CD4-positive, alpha-beta memory T cell (primary cell): ENCODE measurements at regions not wholly inside any gene's neighbourhood (a gene's known extent, or its start where the extent isn't known, plus 50 kb on each side); places are given as distances from the start of the nearest gene placed in this dataset.
A peak's percentile ranks its signal among the peaks of the same experiment; 100 is the strongest.

Experiments used
- CTCF ChIA-PET: fragments of 350-600 bp; sonication (Branson Sonifier 250); formaldehyde crosslinking; loops from one replicate; lab custom pipeline; 2021; ENCODE audit warnings: inconsistent platforms; ENCODE audit not compliant: partially characterized antibody; lab: Charles Lee
- POLR2A ChIA-PET: fragments of 350-600 bp; sonication (Branson Sonifier 250); formaldehyde crosslinking; loops from one replicate; lab custom pipeline; 2021; ENCODE audit not compliant: partially characterized antibody; lab: Charles Lee
- DNase-seq, 5 donors: peaks; one replicate each; pipeline versions ENCODE4 v3.0.0 to v3.0.0-alpha.2; 2020 to 2022; ENCODE audit warnings: mixed read lengths in 1 of 5
- H3K27ac ChIP-seq: one replicate; pipeline ENCODE4 v1.7.0; 2013; ENCODE audit warnings: low read depth, low read length
- H3K27me3 ChIP-seq: 2 replicates; pipeline ENCODE4 v1.7.0; 2013; ENCODE audit warnings: mild to moderate bottlenecking, low read length, moderate library complexity; ENCODE audit not compliant: insufficient read depth
- H3K36me3 ChIP-seq: 2 replicates; pipeline ENCODE4 v1.7.0; 2013; ENCODE audit warnings: mild to moderate bottlenecking, low read length, moderate library complexity; ENCODE audit not compliant: insufficient read depth
- H3K4me1 ChIP-seq: 2 replicates; pipeline ENCODE4 v1.7.0; 2013; ENCODE audit warnings: mild to moderate bottlenecking, low read length, moderate library complexity; ENCODE audit not compliant: insufficient read depth
- H3K4me3 ChIP-seq, 2 donors: one replicate each; pipeline ENCODE4 v1.7.0; 2013; ENCODE audit warnings: low read length in 2 of 2, mild to moderate bottlenecking in 1 of 2
- H3K9me3 ChIP-seq, 2 donors: one replicate each; pipeline ENCODE4 v1.7.0; 2013; ENCODE audit warnings: low read length in 2 of 2, control low read depth in 1 of 2; ENCODE audit not compliant: control insufficient read depth in 1 of 2
- H3K27ac Mint-ChIP-seq, 7 donors: one replicate each; pipeline ENCODE4 v1.8.0; 2020 to 2021; ENCODE audit warnings: mixed read lengths in 7 of 7, mild to moderate bottlenecking in 6 of 7, inconsistent platforms in 3 of 7, moderate library complexity in 3 of 7
- H3K27me3 Mint-ChIP-seq, 2 donors: one replicate each; pipeline ENCODE4 v1.8.0; 2020 to 2021; ENCODE audit warnings: mixed read lengths in 2 of 2
- H3K36me3 Mint-ChIP-seq, 2 donors: one replicate each; pipeline ENCODE4 v1.8.0; 2020 to 2021; ENCODE audit warnings: mixed read lengths in 2 of 2, inconsistent platforms in 1 of 2, mild to moderate bottlenecking in 1 of 2
- H3K4me1 Mint-ChIP-seq, 4 donors: one replicate each; pipeline ENCODE4 v1.8.0; 2020 to 2021; ENCODE audit warnings: mixed read lengths in 4 of 4, mild to moderate bottlenecking in 1 of 4
- H3K4me3 Mint-ChIP-seq, 8 donors: one replicate each; pipeline ENCODE4 v1.8.0; 2020 to 2021; ENCODE audit warnings: mixed read lengths in 8 of 8, mild to moderate bottlenecking in 7 of 8, moderate library complexity in 6 of 8, inconsistent platforms in 3 of 8
- H3K9me3 Mint-ChIP-seq, 8 donors: one replicate each; pipeline ENCODE4 v1.8.0; 2020 to 2021; ENCODE audit warnings: mixed read lengths in 8 of 8, mild to moderate bottlenecking in 5 of 8, inconsistent platforms in 3 of 8, moderate library complexity in 1 of 8
- intact Hi-C: fragments of 100-400 bp; cut with micrococcal nuclease; formaldehyde crosslinking; loops from one replicate; pipeline ENCODE4 v1.15.1; 2023

DNA sequence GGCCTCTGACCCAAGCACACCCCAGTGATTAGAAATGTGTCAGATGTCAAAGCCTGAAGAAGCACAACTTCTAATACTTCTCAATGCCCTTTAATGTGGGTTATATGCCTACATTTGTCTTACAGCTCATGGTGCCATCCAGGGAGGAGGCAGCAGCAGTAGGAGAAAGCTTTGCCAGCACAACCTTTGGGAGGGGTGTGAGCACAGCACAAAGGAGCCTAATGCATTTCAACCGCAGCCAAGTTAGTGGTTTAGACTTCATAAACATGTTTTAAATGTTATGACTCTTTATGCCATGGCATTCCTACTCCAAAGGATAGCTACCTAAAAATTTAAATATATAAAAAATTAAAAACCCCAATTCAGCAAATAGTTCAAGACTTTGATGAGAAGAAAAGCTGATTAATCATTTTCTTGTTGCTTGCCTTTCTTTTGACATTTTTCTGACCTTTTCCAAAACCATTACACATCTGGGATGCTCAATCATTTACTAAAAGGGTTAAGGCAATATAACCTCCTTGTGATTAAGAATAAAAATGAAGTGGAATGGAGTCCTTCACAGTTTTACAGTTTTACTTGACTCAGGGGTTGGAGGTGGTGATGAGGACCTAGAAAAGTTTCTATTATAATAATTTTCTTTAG is 142.7 kb downstream of the DLEU7 start:
- H3K4me1 ChIP-seq, result no peaks in the 10 kb centered on the region
- Mint-ChIP-seq H3K27me3 (no peaks in the 10 kb centered on the region), H3K36me3 (no peaks in the 10 kb centered on the region), H3K27ac (no peak overlapping the region), H3K4me1 (no peaks in the 10 kb centered on the region), H3K9me3 (no peaks in the 10 kb centered on the region), H3K4me3 (no peak overlapping the region)
- POLR2A ChIA-PET, result no interaction called here
- intact Hi-C loops, result no loop called here
- DNase-seq, result no peak
- no peaks in the 10 kb centered on the region for H3K9me3 ChIP-seq
- H3K36me3 ChIP-seq, result no peaks in the 10 kb centered on the region
- H3K4me3 ChIP-seq, result no peak overlapping the region
- no peaks in the 10 kb centered on the region for H3K27me3 ChIP-seq
- CTCF ChIA-PET, result interaction anchor here (0.5 to 1.1 kb wide), 2 partner anchors 18 to 165 kb away, joined by 3 read pairs; no protein-coding TSS in a partner anchor
- no peak overlapping the region for H3K27ac ChIP-seq

DNA sequence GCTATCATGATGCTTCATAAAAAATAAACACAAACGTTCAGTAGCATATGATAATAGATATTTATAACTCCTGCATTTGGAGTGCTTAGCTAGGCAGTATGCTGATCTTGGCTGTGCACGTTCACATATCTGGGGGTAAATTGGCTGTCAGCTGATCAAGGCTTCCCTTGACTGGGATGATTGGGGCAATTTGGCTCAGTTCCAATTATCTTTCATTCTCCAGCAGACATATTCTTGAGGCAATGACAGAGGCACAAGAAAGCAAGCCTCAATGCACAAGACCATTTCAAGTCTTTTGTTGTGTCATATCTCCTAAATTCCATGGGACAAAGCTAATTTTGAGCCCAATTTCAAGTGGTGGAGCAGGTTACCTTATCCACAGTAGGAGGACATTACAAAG is 142.0 kb downstream of the DLEU7 start:
- CTCF ChIA-PET, result interaction anchor here (0.5 kb wide), 1 partner anchor 164 kb away, joined by 3 read pairs; no protein-coding TSS in a partner anchor
- H3K27ac Mint-ChIP-seq, result peak overlapping the region in 1 of 7 donors; percentile 3
- POLR2A ChIA-PET, result no interaction called here

DNA sequence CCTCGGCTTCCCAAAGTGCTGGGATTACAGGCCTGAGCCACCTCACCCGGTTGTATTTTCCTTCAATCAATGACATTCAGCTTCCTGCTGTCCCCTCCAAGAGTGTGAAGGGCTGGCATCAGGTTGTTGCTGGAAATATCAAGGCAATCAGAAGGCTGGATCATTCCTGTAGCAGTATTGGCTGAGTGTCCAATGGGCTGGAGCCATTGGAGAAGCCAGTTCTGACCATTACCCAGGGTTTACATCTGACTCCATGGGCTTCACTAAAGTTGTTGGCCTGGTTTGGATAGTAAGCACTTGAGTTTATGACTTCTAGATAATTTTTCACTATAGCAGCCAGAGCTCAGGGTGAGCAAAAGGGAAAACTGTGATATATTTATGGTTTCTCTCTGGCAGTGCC is 137.0 kb downstream of the DLEU7 start:
- CTCF ChIA-PET, result no interaction called here
- H3K36me3 Mint-ChIP-seq, result no peaks in the 10 kb centered on the region

More for the DNA sequence above, 142.0 kb downstream of the DLEU7 start:
- Mint-ChIP-seq H3K4me1 (no peaks in the 10 kb centered on the region), H3K27me3 (no peaks in the 10 kb centered on the region), H3K4me3 (no peak overlapping the region), H3K36me3 (no peaks in the 10 kb centered on the region), H3K9me3 (no peaks in the 10 kb centered on the region)
- H3K4me1 ChIP-seq, result no peaks in the 10 kb centered on the region
- DNase-seq, result no peak
- no peak overlapping the region for H3K27ac ChIP-seq
- no peaks in the 10 kb centered on the region for H3K27me3 ChIP-seq
- H3K4me3 ChIP-seq, result no peak overlapping the region
- no peaks in the 10 kb centered on the region for H3K36me3 ChIP-seq
- intact Hi-C loops, result no loop called here
- no peaks in the 10 kb centered on the region for H3K9me3 ChIP-seq

DNA sequence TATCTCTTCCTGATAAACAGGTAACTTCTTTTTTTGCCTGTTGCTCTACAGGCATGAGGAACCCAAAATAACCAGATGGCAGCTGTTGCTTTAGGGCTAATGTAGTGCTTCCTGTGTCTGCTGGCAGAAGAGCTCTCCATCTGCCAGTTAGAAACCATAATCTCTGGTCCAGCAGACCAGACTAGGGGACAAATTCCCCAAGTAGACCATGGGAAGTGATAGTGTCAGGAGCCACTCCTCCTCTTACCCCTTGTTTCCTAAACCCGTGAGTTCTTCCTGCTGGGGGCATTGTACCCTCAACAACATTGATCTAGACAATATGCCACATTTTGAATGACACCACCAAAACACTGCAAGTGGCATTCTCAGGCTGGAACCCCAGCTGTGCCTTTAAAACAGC is 135.9 kb downstream of the DLEU7 start:
- H3K27ac Mint-ChIP-seq, result no peak overlapping the region

More for the DNA sequence above, 137.0 kb downstream of the DLEU7 start:
- Histone ChIP-seq H3K4me1 (no peaks in the 10 kb centered on the region), H3K4me3 (no peak overlapping the region), H3K27ac (no peak overlapping the region), H3K36me3 (no peaks in the 10 kb centered on the region), H3K27me3 (no peaks in the 10 kb centered on the region), H3K9me3 (no peaks in the 10 kb centered on the region)
- H3K4me1 Mint-ChIP-seq, result no peaks in the 10 kb centered on the region
- H3K27ac Mint-ChIP-seq, result no peak overlapping the region
- DNase-seq, result no peak
- no peak overlapping the region for H3K4me3 Mint-ChIP-seq
- no peaks in the 10 kb centered on the region for H3K9me3 Mint-ChIP-seq
- intact Hi-C loops, result no loop called here
- POLR2A ChIA-PET, result interaction anchor here (1.1 kb wide), 1 partner anchor 11 kb away, joined by 3 read pairs; no protein-coding TSS in a partner anchor
- H3K27me3 Mint-ChIP-seq, result no peaks in the 10 kb centered on the region

DNA sequence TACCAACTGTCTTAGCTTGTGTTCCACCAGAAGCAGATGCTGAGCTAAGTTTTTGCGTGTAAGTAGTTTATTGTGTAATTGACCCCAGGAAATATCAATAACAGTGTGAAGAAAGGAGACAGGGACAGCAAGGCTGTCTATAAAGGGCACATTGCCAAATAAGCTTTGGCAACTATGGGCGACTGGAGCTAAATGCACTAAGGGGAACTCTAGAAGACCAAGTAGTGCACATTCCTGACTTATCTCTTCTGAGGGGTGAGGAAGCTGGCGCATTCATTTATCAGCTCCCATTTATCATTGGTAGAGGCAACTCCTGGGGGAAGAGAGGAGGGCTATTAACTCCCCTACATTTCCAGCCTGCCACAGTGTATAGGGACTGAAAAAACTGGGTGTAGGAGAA is 135.0 kb downstream of the DLEU7 start:
- peaks cover 2 to 12% (median 7%) of the 10 kb centered on the region in 4 donors for H3K4me1 Mint-ChIP-seq
- CTCF ChIA-PET, result interaction anchor here (0.6 kb wide), 1 partner anchor 826 kb away, joined by 3 read pairs; no protein-coding TSS in a partner anchor
- H3K36me3 Mint-ChIP-seq, result no peaks in the 10 kb centered on the region
- H3K4me3 Mint-ChIP-seq, result no peak overlapping the region
- intact Hi-C loops, result no loop called here
- Histone ChIP-seq H3K4me3 (no peak overlapping the region), H3K27ac (no peak overlapping the region), H3K9me3 (no peaks in the 10 kb centered on the region), H3K27me3 (no peaks in the 10 kb centered on the region), H3K36me3 (no peaks in the 10 kb centered on the region), H3K4me1 (peaks cover 6% of the 10 kb centered on the region)
- peak overlapping the region in 1 of 7 donors; percentile 12 for H3K27ac Mint-ChIP-seq
- POLR2A ChIA-PET, result no interaction called here
- no peaks in the 10 kb centered on the region for H3K9me3 Mint-ChIP-seq
- no peaks in the 10 kb centered on the region for H3K27me3 Mint-ChIP-seq
- no peak for DNase-seq

More for the DNA sequence above, 135.9 kb downstream of the DLEU7 start:
- Mint-ChIP-seq H3K9me3 (no peaks in the 10 kb centered on the region), H3K36me3 (no peaks in the 10 kb centered on the region), H3K27me3 (no peaks in the 10 kb centered on the region), H3K4me3 (no peak overlapping the region), H3K4me1 (peaks cover 0 to 3% (median 1%) of the 10 kb centered on the region in 4 donors)
- ChIA-PET CTCF (interaction anchor here (0.8 kb wide), 1 partner anchor 201 kb away, joined by 4 read pairs; no protein-coding TSS in a partner anchor), POLR2A (no interaction called here)
- no peak for DNase-seq
- Histone ChIP-seq H3K4me1 (no peaks in the 10 kb centered on the region), H3K9me3 (no peaks in the 10 kb centered on the region), H3K36me3 (no peaks in the 10 kb centered on the region), H3K27me3 (no peaks in the 10 kb centered on the region), H3K4me3 (no peak overlapping the region), H3K27ac (no peak overlapping the region)
- intact Hi-C loops, result no loop called here

DNA sequence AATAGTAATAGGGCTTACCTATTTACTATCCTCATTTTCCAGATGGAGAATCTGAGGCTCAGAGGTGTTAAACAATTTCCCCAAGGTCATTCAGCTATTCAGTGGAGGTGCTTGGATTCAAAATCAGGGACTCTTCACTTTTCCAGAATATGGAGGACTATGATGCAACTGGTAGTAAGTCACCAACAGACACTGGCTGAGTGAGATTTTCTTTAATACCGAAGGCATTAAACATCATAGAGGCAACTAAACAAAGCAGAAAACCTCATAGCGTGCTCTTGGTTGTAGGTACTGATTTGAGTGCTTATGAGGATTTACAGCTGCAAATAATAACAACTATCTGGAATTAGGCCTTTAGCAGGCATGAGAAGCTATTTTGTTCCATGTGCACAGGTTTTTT is 134.4 kb downstream of the DLEU7 start:
- H3K27ac Mint-ChIP-seq, result no peak overlapping the region

DNA sequence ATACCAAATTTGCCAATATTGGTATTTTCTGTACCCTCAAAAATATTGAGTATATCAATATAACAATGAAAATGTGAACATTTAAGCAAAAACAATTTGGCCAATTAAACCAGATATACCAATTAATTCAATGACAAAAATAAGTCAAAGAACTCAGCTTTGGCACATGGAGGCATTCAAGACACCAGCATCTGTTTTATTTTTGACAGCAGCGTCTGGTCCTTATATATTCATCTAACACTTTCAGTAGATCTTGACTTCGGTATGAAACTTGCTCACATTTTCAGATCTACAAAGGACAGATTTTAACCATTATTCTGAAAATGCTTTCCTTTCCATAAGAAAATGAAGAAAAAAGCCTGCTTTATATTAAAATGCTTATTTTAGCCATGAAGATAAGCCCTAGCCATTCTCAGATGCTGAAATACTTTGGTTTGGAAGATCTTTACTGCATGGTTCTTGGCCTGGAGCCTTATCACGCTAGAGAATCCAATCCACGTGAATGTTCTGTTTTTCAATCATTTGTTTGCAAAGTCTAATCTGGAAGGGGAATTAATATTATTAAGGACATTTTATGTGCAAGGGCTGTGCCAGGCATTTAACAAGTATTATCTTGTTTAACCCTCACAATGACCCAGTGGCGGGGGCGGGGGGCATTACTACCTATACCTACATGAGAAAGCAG is 132.2 kb downstream of the DLEU7 start:
- intact Hi-C loops, result no loop called here
- Histone ChIP-seq H3K27me3 (no peaks in the 10 kb centered on the region), H3K36me3 (no peaks in the 10 kb centered on the region), H3K9me3 (no peaks in the 10 kb centered on the region), H3K4me3 (no peak overlapping the region), H3K27ac (no peak overlapping the region), H3K4me1 (peaks cover 19% of the 10 kb centered on the region)
- no peak for DNase-seq
- H3K4me3 Mint-ChIP-seq, result no peak overlapping the region
- POLR2A ChIA-PET, result no interaction called here
- CTCF ChIA-PET, result no interaction called here
- H3K27me3 Mint-ChIP-seq, result no peaks in the 10 kb centered on the region
- no peaks in the 10 kb centered on the region for H3K36me3 Mint-ChIP-seq
- no peak overlapping the region for H3K27ac Mint-ChIP-seq
- peaks cover 10 to 33% (median 16%) of the 10 kb centered on the region in 4 donors for H3K4me1 Mint-ChIP-seq
- H3K9me3 Mint-ChIP-seq, result no peaks in the 10 kb centered on the region

More for the DNA sequence above, 134.4 kb downstream of the DLEU7 start:
- Histone ChIP-seq H3K9me3 (no peaks in the 10 kb centered on the region), H3K36me3 (no peaks in the 10 kb centered on the region), H3K4me1 (peaks cover 12% of the 10 kb centered on the region), H3K4me3 (no peak overlapping the region), H3K27me3 (no peaks in the 10 kb centered on the region), H3K27ac (no peak overlapping the region)
- intact Hi-C loops, result no loop called here
- no peak for DNase-seq
- H3K9me3 Mint-ChIP-seq, result no peaks in the 10 kb centered on the region
- H3K4me1 Mint-ChIP-seq, result peaks cover 6 to 18% (median 12%) of the 10 kb centered on the region in 4 donors
- H3K4me3 Mint-ChIP-seq, result no peak overlapping the region
- ChIA-PET CTCF (interaction anchor here (0.6 kb wide), 1 partner anchor 827 kb away, joined by 3 read pairs; no protein-coding TSS in a partner anchor), POLR2A (no interaction called here)
- H3K27me3 Mint-ChIP-seq, result no peaks in the 10 kb centered on the region
- no peaks in the 10 kb centered on the region for H3K36me3 Mint-ChIP-seq
